ENCODE measurements at regions not wholly inside any gene's neighbourhood (a gene's known extent, or its start where the extent isn't known, plus 50 kb on each side); places are given as distances from the start of the nearest gene placed in this dataset.

GRCh38 chr10:44020322-44021111 lies 364.4 kb downstream of the CXCL12 start:
- DNase-seq: no peak

DNA sequence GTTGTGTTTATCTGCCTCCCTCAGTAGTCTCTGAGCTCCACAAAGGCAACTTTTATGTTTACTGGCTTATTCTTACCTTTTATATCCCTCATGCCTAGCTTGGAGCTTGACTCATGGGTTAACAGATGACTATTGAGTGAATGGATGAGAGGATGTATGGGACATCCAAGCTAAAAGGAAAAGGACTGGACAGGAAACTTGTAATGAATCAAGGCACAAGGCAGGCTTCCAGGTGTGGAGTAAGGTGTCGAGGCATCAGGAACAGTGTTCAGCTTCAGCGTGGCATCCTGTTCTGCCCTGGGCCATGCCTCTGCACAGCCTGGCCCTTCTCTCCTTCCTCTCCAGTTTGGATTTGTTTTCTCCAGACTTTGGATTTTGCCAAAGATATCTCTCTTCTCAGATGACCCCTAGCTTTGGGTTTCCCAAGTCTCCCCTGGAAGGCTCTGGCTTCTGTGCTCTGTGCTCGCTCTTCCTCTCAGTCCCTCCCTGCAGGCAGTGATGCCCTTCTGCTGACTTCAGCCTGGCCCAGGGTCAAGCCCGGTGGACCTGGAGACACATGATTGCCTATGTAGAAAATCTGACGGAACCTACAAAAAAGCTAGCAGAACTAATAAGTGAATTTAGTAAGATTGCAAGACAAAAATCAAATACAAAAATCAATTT lies 367.3 kb downstream of the CXCL12 start:
- no peak for DNase-seq

- no peak for DNase-seq
These were observed 368.1 kb downstream of the CXCL12 start for GRCh38 chr10:44016589-44017482.

DNA sequence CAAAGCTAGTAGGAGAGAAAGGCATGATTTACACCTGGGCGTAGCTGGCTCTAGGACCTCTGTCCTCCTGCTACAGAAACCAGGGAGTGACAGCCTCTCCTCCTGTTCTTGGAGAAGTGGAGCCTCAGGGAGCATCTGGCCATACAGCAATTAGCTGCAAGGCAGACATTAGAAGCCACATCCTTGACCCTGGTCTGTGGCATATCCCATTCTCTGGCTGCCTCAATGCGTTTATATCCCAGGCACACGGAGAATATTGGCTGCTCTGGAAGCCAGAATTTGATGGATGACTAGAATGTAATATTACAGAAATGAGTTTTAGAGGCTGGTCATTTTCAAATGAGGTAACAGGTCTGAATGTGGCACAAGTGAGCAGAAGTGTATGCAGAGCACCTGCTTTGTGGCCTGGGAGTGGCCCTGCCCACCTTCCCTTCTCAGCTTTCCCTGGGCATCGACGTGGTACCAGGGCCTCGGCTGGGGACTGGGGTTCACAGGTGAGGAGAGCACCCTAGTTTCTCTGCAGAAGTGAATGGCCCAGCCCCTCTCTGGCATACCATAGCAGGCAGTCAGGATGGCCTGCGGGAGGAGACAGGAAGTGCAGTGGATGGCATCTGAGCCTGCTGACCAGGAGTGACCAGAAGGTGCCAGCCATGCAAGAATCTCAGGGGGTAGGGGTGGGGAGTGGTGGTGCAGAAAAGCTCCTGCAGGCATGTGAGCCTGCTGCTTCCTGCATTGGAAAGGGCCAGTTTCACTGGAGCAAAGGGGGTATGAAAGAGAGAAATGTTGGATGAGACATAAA lies 367.2 kb upstream of the ZNF32 start:
- no peak for DNase-seq

DNA sequence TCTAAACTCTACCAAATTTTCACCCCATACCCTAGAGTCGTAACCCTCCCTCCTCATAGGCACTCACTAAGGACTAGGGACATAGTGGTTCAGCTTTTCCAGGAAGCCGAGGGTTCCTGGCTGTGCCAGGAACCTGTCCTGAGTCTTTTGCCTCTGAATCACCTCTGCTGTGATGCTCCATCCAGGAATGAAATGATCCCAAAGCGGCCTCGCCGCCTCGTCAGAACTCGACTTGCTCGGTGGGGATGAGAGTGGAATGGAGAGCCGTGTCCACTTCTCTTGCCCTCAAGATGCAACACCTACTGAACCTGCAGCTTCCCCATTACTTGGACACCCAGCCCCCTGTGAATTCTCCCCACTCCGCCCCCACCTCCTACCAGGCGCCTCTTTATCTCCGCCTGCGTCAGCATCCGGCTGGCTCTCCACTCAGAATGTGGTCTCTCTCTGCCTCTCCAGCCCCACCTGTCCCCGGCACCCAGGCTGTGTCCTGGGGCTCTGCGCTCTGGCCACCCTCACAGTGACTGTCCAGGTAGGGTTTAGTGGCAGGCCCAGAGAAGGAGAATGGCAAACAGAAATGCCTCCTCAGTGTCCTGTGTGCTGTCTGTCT lies 366.1 kb upstream of the ZNF32 start:
- DNase-seq: no peak

- no peak for DNase-seq
These were observed 365.3 kb upstream of the ZNF32 start for GRCh38 chr10:44013981-44014380.

DNA sequence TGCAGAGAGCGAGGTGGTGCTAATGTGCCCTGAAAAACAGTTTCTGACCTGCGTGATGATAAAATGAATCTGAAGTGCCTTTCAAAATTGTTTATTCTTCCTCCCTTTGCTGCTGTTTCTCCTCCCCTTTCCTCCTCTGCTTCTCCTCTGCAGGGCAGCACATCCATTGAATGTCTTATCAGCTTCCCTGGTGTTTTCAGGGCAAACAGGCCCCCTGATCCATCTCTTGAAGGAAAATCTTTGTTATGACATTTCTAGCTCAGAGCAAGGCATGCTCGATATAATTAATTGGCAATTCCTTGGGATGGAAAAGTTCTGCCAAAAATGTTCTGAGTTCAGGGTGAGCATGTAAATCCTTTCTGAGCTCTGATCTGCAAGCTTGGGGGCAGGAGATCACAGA lies 364.2 kb upstream of the ZNF32 start:
- no peak for DNase-seq

DNA sequence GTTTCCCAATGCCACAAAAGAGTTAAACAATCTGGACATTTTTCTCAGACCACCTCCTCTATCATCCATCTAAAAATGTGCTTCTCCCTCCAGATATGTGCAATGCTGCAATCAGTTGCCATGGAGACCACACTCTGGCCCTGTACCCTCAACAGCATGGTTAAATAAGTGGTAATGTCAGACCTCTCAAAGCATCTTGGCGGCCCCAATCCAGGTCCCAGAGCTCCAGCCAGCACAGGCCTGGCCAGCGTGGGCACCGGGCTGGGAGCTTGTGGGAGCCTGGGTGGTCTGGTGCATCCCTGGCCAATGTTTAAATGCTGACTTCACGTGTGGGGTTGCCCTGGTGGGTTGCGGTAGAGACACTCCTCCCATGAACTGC lies 362.9 kb upstream of the ZNF32 start:
- no peak for DNase-seq

GRCh38 chr10:44010873-44011602 lies 362.4 kb upstream of the ZNF32 start:
- no peak for DNase-seq

DNA sequence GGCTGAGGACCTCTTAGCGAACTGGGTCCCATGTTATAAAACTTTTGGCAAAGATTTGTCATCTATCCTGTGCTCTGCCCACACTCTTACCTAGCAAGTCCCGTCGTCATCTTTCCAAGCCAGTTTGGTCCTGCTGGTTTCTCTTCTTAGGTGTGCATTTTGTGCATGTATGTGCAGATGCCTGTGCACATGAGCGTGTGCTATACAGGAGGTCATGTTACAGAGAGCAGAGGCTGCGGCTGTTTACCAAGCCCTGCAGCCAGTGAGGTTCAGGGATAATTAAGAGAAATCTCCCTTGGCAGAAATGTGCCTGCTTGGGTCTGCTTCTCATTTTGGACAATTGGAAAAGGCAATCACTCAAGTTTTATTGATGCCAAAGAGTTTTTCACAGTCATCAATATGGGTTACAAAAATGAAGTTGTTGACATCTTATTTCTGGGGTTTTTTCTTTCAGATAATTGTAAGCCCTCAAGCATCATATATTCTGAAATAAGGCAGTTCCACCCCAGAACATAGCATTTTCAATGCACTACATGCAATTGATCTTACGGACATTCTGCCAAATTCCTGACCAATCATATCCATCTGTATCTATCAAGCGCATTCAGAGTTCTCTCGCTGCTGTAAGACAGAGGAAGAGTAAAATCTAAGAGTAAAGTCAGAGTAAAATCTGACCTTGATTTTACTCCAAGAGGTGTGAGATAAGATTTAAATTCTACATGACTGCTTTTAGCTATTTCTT lies 361.4 kb upstream of the ZNF32 start:
- DNase-seq: no peak

GRCh38 chr10:44008917-44009709 lies 360.4 kb upstream of the ZNF32 start:
- no peak for DNase-seq

GRCh38 chr10:44008270-44008916 lies 359.7 kb upstream of the ZNF32 start:
- no peak for DNase-seq

GRCh38 chr10:44006771-44007170 lies 358.1 kb upstream of the ZNF32 start:
- no peak for DNase-seq

DNA sequence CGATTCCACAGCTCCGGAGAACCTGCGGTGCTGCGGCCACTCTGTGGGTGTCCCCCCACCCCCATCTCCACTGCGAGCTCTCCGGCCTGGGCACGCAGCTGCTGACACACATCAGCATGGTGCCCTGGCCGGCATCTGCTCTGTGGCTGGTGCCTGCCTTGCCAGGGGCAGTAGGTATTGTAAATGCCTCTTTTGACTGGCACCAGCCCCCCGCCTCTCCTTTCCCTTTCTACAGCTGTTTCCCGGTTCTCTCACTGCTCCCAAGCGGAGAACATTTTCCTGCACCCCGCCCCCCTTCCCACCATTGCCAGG lies 357.1 kb upstream of the ZNF32 start:
- no peak for DNase-seq

- no peak for DNase-seq
These were observed 356.5 kb upstream of the ZNF32 start for GRCh38 chr10:44004913-44005787.

DNA sequence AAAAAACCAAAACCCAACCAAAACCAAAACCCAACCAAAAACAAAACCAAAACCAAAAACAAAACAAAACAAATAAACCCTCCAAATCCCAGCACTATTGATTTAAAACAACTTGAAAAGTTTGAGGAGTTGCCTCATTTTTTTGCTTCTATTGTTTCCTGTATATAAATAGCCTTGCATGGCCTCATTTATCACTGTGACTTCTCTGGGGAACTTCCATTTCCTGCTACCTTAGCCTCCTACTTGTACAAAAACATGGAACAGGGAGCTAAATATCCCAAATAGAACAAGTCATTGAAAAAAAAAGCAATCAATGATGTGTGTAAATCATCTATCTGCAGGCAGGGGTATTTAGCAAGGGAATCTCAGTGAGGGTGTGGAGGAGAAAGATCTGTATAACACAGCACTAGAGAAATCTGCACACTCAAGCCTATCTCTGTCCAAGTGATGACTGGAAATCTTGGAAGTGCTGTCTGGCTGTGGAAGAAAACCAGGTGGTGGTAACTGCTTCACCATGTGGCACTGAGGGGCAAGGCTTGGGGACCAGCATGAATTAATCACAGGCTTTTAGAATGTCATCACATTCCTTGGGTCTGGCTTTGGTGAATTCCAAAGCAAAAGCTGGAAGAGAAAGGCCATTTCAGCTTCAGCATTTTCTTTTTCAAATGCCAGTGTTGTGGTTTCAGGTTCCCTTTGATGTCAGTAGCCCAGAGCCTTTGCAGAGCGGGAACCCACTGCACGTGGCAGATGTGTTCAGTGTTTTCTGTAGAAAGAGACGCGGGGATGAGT lies 349.5 kb upstream of the ZNF32 start:
- no peak for DNase-seq

GRCh38 chr10:43997330-43997729 lies 348.6 kb upstream of the ZNF32 start:
- no peak for DNase-seq

- DNase-seq: no peak
These were observed 345.9 kb upstream of the ZNF32 start for GRCh38 chr10:43994539-43994938.
